GM12878 (cell line): ENCODE measurements at regions not wholly inside any gene's neighbourhood (a gene's known extent, or its start where the extent isn't known, plus 50 kb on each side); places are given as distances from the start of the nearest gene placed in this dataset.

Source experiments
- ATAC-seq: fragments of 200-7000 bp; cut with Tn5 transposase; 3 replicates; pipeline ENCODE4 v1.9.1; 2020; ENCODE audit warnings: mild to moderate bottlenecking, moderate library complexity
- BruUV-seq: library from RNA; stranded (reverse); fragments of 400-500 nt; replicated peaks from 2 replicates; lab custom pipeline; 2021; lab: Mats Ljungman, UMichigan
- CTCF ChIA-PET: fragments of 300-600 bp; sonication (Branson Sonifier 250); formaldehyde crosslinking; extraction: SDS; loops from one replicate; lab custom pipeline; 2021; ENCODE audit warnings: inconsistent platforms; lab: Yijun Ruan, JAX
- POLR2A ChIA-PET: fragments of 350-600 bp; formaldehyde crosslinking; extraction: SDS; loops from one replicate; lab custom pipeline; 2021; ENCODE audit warnings: inconsistent platforms; lab: Charles Lee
- RAD21 ChIA-PET: fragments of 300-600 bp; sonication (Branson Sonifier 250); formaldehyde crosslinking; loops from one replicate; lab custom pipeline; 2023; ENCODE audit warnings: antibody characterized with exemption; ENCODE audit not compliant: unreplicated experiment; lab: Charles Lee
- SMC1A ChIA-PET: fragments of 300-600 bp; sonication (Branson Sonifier 250); formaldehyde crosslinking; loops from one replicate; lab custom pipeline; 2023; ENCODE audit not compliant: unreplicated experiment, uncharacterized antibody; lab: Charles Lee
- DNase-seq: peaks from one replicate; pipeline ENCODE4 v3.0.0-alpha.2; 2011; ENCODE audit warnings: low read depth, low spot score
- FAIRE-seq: peaks from 3 replicates; lab custom pipeline; 2011; peaks lifted over from hg19 to GRCh38; lab: Jason Lieb, UNC
- H2AFZ ChIP-seq: 2 replicates; pipeline ENCODE4 v1.6.0; 2011; ENCODE audit warnings: low read depth, low read length, control low read depth; ENCODE audit not compliant: control insufficient read depth
- H3K27ac ChIP-seq: 2 replicates; pipeline ENCODE4 v1.5.1; 2011; ENCODE audit warnings: control low read depth; ENCODE audit not compliant: control insufficient read depth, insufficient read depth
- H3K27me3 ChIP-seq, 2 experiments: replicated peaks in 1 of 2; 2 replicates each; pipeline versions ENCODE4 v1.6.0 to v1.6.1; 2011; ENCODE audit warnings: low read length in 1 of 2; ENCODE audit not compliant: control insufficient read depth in 2 of 2, insufficient read depth in 2 of 2
- H3K36me3 ChIP-seq, 2 experiments: 2 replicates each; pipeline ENCODE4 v1.5.1; 2011; ENCODE audit warnings: low read length in 1 of 2; ENCODE audit not compliant: control insufficient read depth in 2 of 2, insufficient read depth in 2 of 2
- H3K4me1 ChIP-seq: 2 replicates; pipeline ENCODE4 v1.6.1; 2011; ENCODE audit warnings: mild to moderate bottlenecking, low read length, moderate library complexity, mixed read lengths; ENCODE audit not compliant: control insufficient read depth, insufficient read depth
- H3K4me2 ChIP-seq: 2 replicates; pipeline ENCODE4 v1.6.0; 2011; ENCODE audit warnings: control low read depth; ENCODE audit not compliant: control insufficient read depth, insufficient read depth
- H3K4me3 ChIP-seq: fragments of 200-600 bp; sonication (generic); 2 replicates; pipeline ENCODE4 v1.5.1; 2016
- H3K79me2 ChIP-seq: 2 replicates; pipeline ENCODE4 v1.6.0; 2011; ENCODE audit warnings: low read length; ENCODE audit not compliant: control insufficient read depth, insufficient read depth
- H3K9ac ChIP-seq: 2 replicates; pipeline ENCODE4 v1.8.0; 2011; ENCODE audit warnings: low read length, control low read depth, mixed read lengths; ENCODE audit not compliant: control insufficient read depth, insufficient read depth
- H3K9me3 ChIP-seq: replicated peaks from 3 replicates; pipeline ENCODE4 v1.5.1; 2011; ENCODE audit warnings: mild to moderate bottlenecking, low read length; ENCODE audit not compliant: control insufficient read depth, insufficient read depth
- H4K20me1 ChIP-seq: 2 replicates; pipeline ENCODE4 v1.6.0; 2011; ENCODE audit not compliant: control insufficient read depth, insufficient read depth
- CBX3 ChIP-seq: fragments of 200-600 bp; sonication (generic); IDR thresholded peaks from 2 replicates; pipeline ENCODE4 v1.6.1; 2016; ENCODE audit warnings: low read depth, borderline replicate concordance
- CBX5 ChIP-seq: sonication (generic); IDR thresholded peaks from 2 replicates; pipeline ENCODE4 v1.6.1; 2016; ENCODE audit warnings: low read depth, moderate library complexity, mild to moderate bottlenecking, inconsistent platforms
- MTA3 ChIP-seq: IDR thresholded peaks from 2 replicates; pipeline ENCODE4 v1.6.1; 2012; ENCODE audit warnings: low read length, inconsistent platforms, borderline replicate concordance
- PML ChIP-seq: IDR thresholded peaks from 2 replicates; pipeline ENCODE4 v1.6.1; 2012; ENCODE audit warnings: low read length, inconsistent platforms
- POLR2A ChIP-seq: IDR thresholded peaks from 2 replicates; pipeline ENCODE4 v1.6.1; 2011; ENCODE audit warnings: low read depth, mild to moderate bottlenecking, low read length
- POLR2AphosphoS5 ChIP-seq: IDR thresholded peaks from 2 replicates; pipeline ENCODE4 v1.6.1; 2011; ENCODE audit warnings: mild to moderate bottlenecking, low read length, inconsistent platforms
- RELA ChIP-seq: fragments of 450-650 bp; IDR thresholded peaks from 2 replicates; pipeline ENCODE4 v1.8.0; 2014; ENCODE audit warnings: borderline replicate concordance; ENCODE audit not compliant: partially characterized antibody
- SIN3A ChIP-seq: IDR thresholded peaks from 2 replicates; pipeline ENCODE4 v1.6.1; 2012; ENCODE audit warnings: low read depth, low read length, improper control_type of control experiment
- YBX1 ChIP-seq: fragments of 450-650 bp; IDR thresholded peaks from 2 replicates; pipeline ENCODE4 v1.6.1; 2016; ENCODE audit warnings: antibody characterized with exemption
- ZNF207 ChIP-seq: fragments of 450-650 bp; IDR thresholded peaks from 2 replicates; pipeline ENCODE4 v1.6.1; 2014; ENCODE audit warnings: antibody characterized with exemption, mild to moderate bottlenecking, borderline replicate concordance
- ZZZ3 ChIP-seq: IDR thresholded peaks from 2 replicates; pipeline ENCODE4 v1.6.1; 2011; ENCODE audit warnings: low read depth; ENCODE audit not compliant: control insufficient read depth, insufficient read length
- WGBS: methylation state at CpG from one replicate; pipeline ENCODE4 v1.1.6; 2016; ENCODE audit warnings: low lambda C conversion rate; ENCODE audit not compliant: insufficient replicate concordance, insufficient coverage; ENCODE audit errors: missing lambda C conversion rate; 5-methylcytosine and 5-hydroxymethylcytosine counted together
- in situ Hi-C: fragments of 300-500 bp; cut with MboI; formaldehyde crosslinking; loops from 9 replicates; pipeline ENCODE4 v1.14.3; 2018; ENCODE audit warnings: mixed read lengths
- intact Hi-C: fragments of 100-400 bp; cut with micrococcal nuclease; formaldehyde crosslinking; loops from one replicate; pipeline ENCODE4 v1.14.2; 2022; ENCODE audit not compliant: unreplicated experiment
- TF ChIP-seq, protein P1 (sequence below): fragments of 450-650 bp; IDR thresholded peaks from 2 replicates; pipeline ENCODE4 v1.6.1; 2017; ENCODE audit warnings: borderline replicate concordance
- TF ChIP-seq, protein P2 (sequence below): fragments of 150-350 bp; IDR thresholded peaks from 2 replicates; pipeline ENCODE4 v1.6.1; 2014; ENCODE audit warnings: mild to moderate bottlenecking, low read depth, low read length
- TF ChIP-seq, protein P3 (sequence below): fragments of 450-650 bp; IDR thresholded peaks from 2 replicates; pipeline ENCODE4 v1.6.1; 2017; ENCODE audit warnings: antibody characterized with exemption, mild to moderate bottlenecking, moderate library complexity
- TF ChIP-seq, protein P4 (sequence below): fragments of 150-350 bp; IDR thresholded peaks from 2 replicates; pipeline ENCODE4 v1.6.1; 2016; ENCODE audit warnings: low read depth, low read length

DNA sequence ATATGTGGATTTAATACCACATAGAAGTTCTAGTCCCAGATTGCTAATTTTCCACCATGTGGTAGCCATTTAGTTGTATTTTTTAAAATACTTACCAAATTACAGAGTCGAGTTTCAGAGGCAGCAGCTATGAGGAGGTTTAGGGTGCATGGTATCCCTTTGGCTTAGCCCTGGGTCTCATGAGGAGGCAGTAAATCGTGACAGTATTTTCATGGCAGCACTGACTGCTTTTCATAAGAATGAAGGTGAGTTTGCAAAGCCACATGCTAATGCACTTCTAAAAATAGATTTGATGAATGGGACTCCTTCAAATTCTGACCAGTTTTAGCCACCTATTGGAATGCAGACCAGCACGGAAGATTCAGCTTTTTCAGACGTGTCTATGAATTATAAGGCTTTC, 114.0 kb upstream of the FRG1 start:
- DNase-seq = no peak
- H3K4me2 ChIP-seq = no peak overlapping the region
- no peak overlapping the region for H3K9ac ChIP-seq
- H3K79me2 ChIP-seq = no peaks in the 10 kb centered on the region
- CTCF ChIA-PET = no interaction called here
- in situ Hi-C loops (no loop called here), intact Hi-C loops (no loop called here)
- no peak overlapping the region for H3K4me3 ChIP-seq
- no peaks in the 10 kb centered on the region for H4K20me1 ChIP-seq
- RAD21 ChIA-PET = no interaction called here
- 19% methylated on average over 4 of the region's 4 CpGs for WGBS
- no peak overlapping the region for H3K27ac ChIP-seq
- no peaks in the 10 kb centered on the region for H3K4me1 ChIP-seq
- ATAC-seq = no peak
- H3K36me3 ChIP-seq = no peaks in the 10 kb centered on the region
- H3K9me3 ChIP-seq = no peaks in the 10 kb centered on the region; the same call in 2 of the 3 replicates
- POLR2A ChIA-PET = no interaction called here
- no TSS peak for BruUV-seq
- SMC1A ChIA-PET = no interaction called here
- H2AFZ ChIP-seq = no peak overlapping the region
- FAIRE-seq = no peak
- H3K27me3 ChIP-seq = no peaks in the 10 kb centered on the region
- TF ChIP-seq, protein P1, sequence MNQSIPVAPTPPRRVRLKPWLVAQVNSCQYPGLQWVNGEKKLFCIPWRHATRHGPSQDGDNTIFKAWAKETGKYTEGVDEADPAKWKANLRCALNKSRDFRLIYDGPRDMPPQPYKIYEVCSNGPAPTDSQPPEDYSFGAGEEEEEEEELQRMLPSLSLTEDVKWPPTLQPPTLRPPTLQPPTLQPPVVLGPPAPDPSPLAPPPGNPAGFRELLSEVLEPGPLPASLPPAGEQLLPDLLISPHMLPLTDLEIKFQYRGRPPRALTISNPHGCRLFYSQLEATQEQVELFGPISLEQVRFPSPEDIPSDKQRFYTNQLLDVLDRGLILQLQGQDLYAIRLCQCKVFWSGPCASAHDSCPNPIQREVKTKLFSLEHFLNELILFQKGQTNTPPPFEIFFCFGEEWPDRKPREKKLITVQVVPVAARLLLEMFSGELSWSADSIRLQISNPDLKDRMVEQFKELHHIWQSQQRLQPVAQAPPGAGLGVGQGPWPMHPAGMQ = no peak
- TF ChIP-seq SIN3A (no peak), POLR2A (no peak), MTA3 (no peak), POLR2AphosphoS5 (no peak), CBX5 (no peak), CBX3 (no peak), ZZZ3 (no peak), YBX1 (no peak), PML (no peak), RELA (no peak), ZNF207 (no peak)
- TF ChIP-seq, protein P2, sequence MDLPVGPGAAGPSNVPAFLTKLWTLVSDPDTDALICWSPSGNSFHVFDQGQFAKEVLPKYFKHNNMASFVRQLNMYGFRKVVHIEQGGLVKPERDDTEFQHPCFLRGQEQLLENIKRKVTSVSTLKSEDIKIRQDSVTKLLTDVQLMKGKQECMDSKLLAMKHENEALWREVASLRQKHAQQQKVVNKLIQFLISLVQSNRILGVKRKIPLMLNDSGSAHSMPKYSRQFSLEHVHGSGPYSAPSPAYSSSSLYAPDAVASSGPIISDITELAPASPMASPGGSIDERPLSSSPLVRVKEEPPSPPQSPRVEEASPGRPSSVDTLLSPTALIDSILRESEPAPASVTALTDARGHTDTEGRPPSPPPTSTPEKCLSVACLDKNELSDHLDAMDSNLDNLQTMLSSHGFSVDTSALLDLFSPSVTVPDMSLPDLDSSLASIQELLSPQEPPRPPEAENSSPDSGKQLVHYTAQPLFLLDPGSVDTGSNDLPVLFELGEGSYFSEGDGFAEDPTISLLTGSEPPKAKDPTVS = no peak
- TF ChIP-seq, protein P3, sequence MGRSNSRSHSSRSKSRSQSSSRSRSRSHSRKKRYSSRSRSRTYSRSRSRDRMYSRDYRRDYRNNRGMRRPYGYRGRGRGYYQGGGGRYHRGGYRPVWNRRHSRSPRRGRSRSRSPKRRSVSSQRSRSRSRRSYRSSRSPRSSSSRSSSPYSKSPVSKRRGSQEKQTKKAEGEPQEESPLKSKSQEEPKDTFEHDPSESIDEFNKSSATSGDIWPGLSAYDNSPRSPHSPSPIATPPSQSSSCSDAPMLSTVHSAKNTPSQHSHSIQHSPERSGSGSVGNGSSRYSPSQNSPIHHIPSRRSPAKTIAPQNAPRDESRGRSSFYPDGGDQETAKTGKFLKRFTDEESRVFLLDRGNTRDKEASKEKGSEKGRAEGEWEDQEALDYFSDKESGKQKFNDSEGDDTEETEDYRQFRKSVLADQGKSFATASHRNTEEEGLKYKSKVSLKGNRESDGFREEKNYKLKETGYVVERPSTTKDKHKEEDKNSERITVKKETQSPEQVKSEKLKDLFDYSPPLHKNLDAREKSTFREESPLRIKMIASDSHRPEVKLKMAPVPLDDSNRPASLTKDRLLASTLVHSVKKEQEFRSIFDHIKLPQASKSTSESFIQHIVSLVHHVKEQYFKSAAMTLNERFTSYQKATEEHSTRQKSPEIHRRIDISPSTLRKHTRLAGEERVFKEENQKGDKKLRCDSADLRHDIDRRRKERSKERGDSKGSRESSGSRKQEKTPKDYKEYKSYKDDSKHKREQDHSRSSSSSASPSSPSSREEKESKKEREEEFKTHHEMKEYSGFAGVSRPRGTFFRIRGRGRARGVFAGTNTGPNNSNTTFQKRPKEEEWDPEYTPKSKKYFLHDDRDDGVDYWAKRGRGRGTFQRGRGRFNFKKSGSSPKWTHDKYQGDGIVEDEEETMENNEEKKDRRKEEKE = no peak
- TF ChIP-seq, protein P4, sequence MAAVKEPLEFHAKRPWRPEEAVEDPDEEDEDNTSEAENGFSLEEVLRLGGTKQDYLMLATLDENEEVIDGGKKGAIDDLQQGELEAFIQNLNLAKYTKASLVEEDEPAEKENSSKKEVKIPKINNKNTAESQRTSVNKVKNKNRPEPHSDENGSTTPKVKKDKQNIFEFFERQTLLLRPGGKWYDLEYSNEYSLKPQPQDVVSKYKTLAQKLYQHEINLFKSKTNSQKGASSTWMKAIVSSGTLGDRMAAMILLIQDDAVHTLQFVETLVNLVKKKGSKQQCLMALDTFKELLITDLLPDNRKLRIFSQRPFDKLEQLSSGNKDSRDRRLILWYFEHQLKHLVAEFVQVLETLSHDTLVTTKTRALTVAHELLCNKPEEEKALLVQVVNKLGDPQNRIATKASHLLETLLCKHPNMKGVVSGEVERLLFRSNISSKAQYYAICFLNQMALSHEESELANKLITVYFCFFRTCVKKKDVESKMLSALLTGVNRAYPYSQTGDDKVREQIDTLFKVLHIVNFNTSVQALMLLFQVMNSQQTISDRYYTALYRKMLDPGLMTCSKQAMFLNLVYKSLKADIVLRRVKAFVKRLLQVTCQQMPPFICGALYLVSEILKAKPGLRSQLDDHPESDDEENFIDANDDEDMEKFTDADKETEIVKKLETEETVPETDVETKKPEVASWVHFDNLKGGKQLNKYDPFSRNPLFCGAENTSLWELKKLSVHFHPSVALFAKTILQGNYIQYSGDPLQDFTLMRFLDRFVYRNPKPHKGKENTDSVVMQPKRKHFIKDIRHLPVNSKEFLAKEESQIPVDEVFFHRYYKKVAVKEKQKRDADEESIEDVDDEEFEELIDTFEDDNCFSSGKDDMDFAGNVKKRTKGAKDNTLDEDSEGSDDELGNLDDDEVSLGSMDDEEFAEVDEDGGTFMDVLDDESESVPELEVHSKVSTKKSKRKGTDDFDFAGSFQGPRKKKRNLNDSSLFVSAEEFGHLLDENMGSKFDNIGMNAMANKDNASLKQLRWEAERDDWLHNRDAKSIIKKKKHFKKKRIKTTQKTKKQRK = no peak
